ENCODE measurements at regions not wholly inside any gene's neighbourhood (a gene's known extent, or its start where the extent isn't known, plus 50 kb on each side); places are given as distances from the start of the nearest gene placed in this dataset.

GRCh38 chr7:22647451-22648257 lies 79.3 kb upstream of the IL6 start:
- no peak overlapping the region for H2BK15ac ChIP-seq (ENCODE audit: low read length)
- no peaks in the 10 kb centered on the region for H3K79me2 ChIP-seq (ENCODE audit: control insufficient read depth in 1 of 2, insufficient read depth in 2 of 2, low read length in 2 of 2)
- H3K79me1 ChIP-seq (ENCODE audit: low read depth, low read length) = no peaks in the 10 kb centered on the region
- 97% methylated on average over 3 of the region's 3 CpGs; no CpG with 5 or more reads in 1 of the 2 experiments for WGBS, 2 experiments (ENCODE audit: extremely low coverage in 1 of 2, insufficient coverage in 1 of 2, insufficient read length in 1 of 2, insufficient replicate concordance in 2 of 2, low coverage in 1 of 2, low lambda C conversion rate in 2 of 2, missing lambda C conversion rate in 1 of 2)
- H3K23ac ChIP-seq (ENCODE audit: insufficient read length) = no peak overlapping the region
- H4K91ac ChIP-seq (replicated peaks; ENCODE audit: insufficient read length, low read length) = no peak overlapping the region
- H3K4me3 ChIP-seq (ENCODE audit: extremely low read depth in 1 of 4, insufficient read depth in 2 of 4, low read depth in 3 of 4, low read length in 4 of 4) = no peak overlapping the region
- no peak overlapping the region for H3K4ac ChIP-seq (replicated peaks; ENCODE audit: insufficient read length, low read depth, low read length)
- no peaks in the 10 kb centered on the region for H3K27me3 ChIP-seq (replicated peaks in 1 of 4; ENCODE audit: control insufficient read depth in 3 of 4, extremely low read depth in 1 of 4, insufficient read depth in 3 of 4, low read length in 3 of 4)
- H2BK5ac ChIP-seq (ENCODE audit: low read depth, low read length) = no peak overlapping the region
- H3K27ac ChIP-seq (ENCODE audit: low read depth, low read length) = no peak overlapping the region
- no peak overlapping the region for H2BK12ac ChIP-seq (ENCODE audit: low read depth, low read length)
- H3K18ac ChIP-seq (ENCODE audit: extremely low read depth, low read length) = no peak overlapping the region
- no peak overlapping the region for H3K9ac ChIP-seq (replicated peaks in 1 of 4; ENCODE audit: extremely low read depth in 1 of 4, low read depth in 3 of 4, low read length in 3 of 4)
- H3K56ac ChIP-seq (replicated peaks; ENCODE audit: insufficient read length, low read depth, low read length) = no peak overlapping the region
- no peaks in the 10 kb centered on the region for H3K36me3 ChIP-seq (ENCODE audit: control insufficient read depth in 2 of 4, insufficient read depth in 4 of 4, low read length in 3 of 4)
- no peak overlapping the region for H3K4me2 ChIP-seq (ENCODE audit: insufficient read depth in 1 of 2, low read depth in 2 of 2, low read length in 2 of 2)
- H3K4me1 ChIP-seq (replicated peaks in 1 of 4; ENCODE audit: control insufficient read depth in 3 of 4, insufficient read depth in 4 of 4, low read length in 3 of 4) = no peaks in the 10 kb centered on the region
- no peak overlapping the region for H4K5ac ChIP-seq (ENCODE audit: insufficient read length, low read depth, low read length)
- CTCF ChIA-PET (ENCODE audit: partially characterized antibody) = interaction anchor here (1.1 to 3.2 kb wide), 3 partner anchors 11 to 135 kb away, joined by 3 to 13 read pairs (median 3); no protein-coding TSS in a partner anchor
- H2AFZ ChIP-seq (ENCODE audit: low read length) = no peak overlapping the region
- POLR2A ChIA-PET (ENCODE audit: partially characterized antibody) = no interaction called here
- H3K23me2 ChIP-seq (ENCODE audit: low read depth, low read length) = no peaks in the 10 kb centered on the region
- H2BK20ac ChIP-seq (ENCODE audit: low read length) = no peak overlapping the region
- no peak overlapping the region for H3K14ac ChIP-seq (ENCODE audit: insufficient read length)
- no peak overlapping the region for H4K8ac ChIP-seq (ENCODE audit: extremely low read depth, insufficient read depth, low read length)
- no peak overlapping the region for H2BK120ac ChIP-seq (replicated peaks; ENCODE audit: low read depth, low read length)
- no peak for FAIRE-seq
- no peaks in the 10 kb centered on the region for H4K20me1 ChIP-seq (replicated peaks in 1 of 2; ENCODE audit: control insufficient read depth in 1 of 2, insufficient read depth in 2 of 2, low read length in 2 of 2)
- H3K9me3 ChIP-seq (ENCODE audit: insufficient read depth in 2 of 2, low read depth in 1 of 2, low read length in 1 of 2) = peaks cover 10 to 24% of the 10 kb centered on the region in 2 experiments
- no peak overlapping the region for H2AK5ac ChIP-seq (ENCODE audit: low read depth, low read length)
- no peak for DNase-seq (ENCODE audit: low read depth in 1 of 2, low spot score in 2 of 2)
- no peak for TF ChIP-seq HDAC2 (IDR thresholded peaks at IDR 0.05; ENCODE audit: borderline replicate concordance in 1 of 2, low read depth in 2 of 2, low read length in 2 of 2)
- TF ChIP-seq TAF1 (IDR thresholded peaks at IDR 0.05; ENCODE audit: low read depth, low read length) = no peak
- TF ChIP-seq POLR2A (IDR thresholded peaks at IDR 0.05; ENCODE audit: control extremely low read depth in 1 of 2, low read depth in 2 of 2, low read length in 2 of 2) = no peak
- TF ChIP-seq EP300 (IDR thresholded peaks at IDR 0.05; ENCODE audit: borderline replicate concordance in 1 of 2, low read depth in 2 of 2, low read length in 2 of 2) = no peak
- TF ChIP-seq E2F6 (IDR thresholded peaks at IDR 0.05) = no peak
- TF ChIP-seq SIRT6 (IDR thresholded peaks at IDR 0.05; ENCODE audit: low read length) = no peak
- no peak for TF ChIP-seq SRF (IDR thresholded peaks at IDR 0.05; ENCODE audit: low read depth, low read length)
- TF ChIP-seq KDM1A (IDR thresholded peaks at IDR 0.05; ENCODE audit: borderline replicate concordance, low read length) = no peak
- TF ChIP-seq CBX8 (IDR thresholded peaks at IDR 0.05; ENCODE audit: borderline replicate concordance, low read depth, low read length) = no peak
- TF ChIP-seq CHD2 (IDR thresholded peaks at IDR 0.05; ENCODE audit: low read length) = no peak
- no peak for TF ChIP-seq POLR2AphosphoS5 (IDR thresholded peaks at IDR 0.05; ENCODE audit: low read depth, low read length)
- no peak for TF ChIP-seq USF2 (IDR thresholded peaks at IDR 0.05; ENCODE audit: low read length)
